ENCODE measurements at regions not wholly inside any gene's neighbourhood (a gene's known extent, or its start where the extent isn't known, plus 50 kb on each side); places are given as distances from the start of the nearest gene placed in this dataset.

DNA sequence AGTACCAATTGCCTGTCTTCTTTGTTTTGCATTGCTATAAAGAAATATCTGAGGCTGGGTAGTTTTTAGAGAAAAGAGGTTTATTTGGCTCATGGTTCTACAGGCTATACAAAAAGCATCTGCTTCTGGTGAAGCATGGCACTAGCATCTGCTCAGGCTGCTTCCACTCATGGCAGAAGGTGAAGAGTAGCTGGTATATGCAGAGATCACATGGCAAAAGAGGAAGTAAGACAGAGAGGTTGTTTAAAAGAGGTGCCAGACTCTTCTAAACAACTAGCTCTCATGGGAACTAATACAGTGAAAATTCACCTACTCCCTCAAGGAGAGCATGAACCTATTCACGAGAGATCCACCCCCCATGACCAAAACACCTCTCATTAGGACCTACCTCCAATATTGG, 56.7 kb upstream of the GUCA2B start:
- DNase-seq (ENCODE audit: low read depth in 2 of 2), result no peak

DNA sequence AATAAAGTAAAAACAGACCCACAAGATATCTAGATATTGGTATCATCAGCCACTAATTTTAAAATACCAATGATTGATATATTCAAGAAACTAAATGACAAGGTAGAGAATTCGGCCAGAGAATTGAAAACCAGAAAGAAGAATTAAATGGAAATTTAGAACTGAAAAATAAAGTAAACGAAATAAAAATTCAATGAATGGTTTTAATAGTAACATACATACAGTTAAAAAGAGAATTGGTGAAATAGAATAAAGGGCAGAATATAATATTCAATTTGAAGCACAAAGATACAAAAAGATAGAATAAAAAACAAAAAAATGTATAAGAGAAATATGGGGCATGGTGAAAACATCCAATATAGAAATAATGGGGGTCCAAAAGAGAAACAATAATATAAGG, 64.0 kb upstream of the GUCA2B start:
- no peak for DNase-seq (ENCODE audit: low read depth in 2 of 2)

DNA sequence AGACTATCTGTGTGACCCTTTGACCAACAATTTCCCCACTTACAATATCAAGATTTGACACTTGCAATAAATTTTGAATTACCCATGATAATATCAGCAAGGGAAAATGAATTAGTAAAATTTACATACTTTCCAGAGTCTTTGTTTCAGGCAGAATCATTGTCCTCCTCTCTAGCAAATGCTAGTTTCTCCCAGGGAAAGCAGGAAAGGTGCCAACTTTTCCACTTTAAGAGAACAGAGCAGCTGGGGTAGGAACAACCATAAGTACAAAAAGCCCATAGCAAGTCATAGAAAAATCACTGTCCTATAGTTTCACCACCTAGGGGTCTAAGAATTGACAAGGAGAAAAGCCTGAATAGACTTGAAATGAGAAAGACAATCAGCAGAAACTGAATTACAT, 67.1 kb upstream of the GUCA2B start:
- DNase-seq (ENCODE audit: low read depth in 2 of 2), result no peak

DNA sequence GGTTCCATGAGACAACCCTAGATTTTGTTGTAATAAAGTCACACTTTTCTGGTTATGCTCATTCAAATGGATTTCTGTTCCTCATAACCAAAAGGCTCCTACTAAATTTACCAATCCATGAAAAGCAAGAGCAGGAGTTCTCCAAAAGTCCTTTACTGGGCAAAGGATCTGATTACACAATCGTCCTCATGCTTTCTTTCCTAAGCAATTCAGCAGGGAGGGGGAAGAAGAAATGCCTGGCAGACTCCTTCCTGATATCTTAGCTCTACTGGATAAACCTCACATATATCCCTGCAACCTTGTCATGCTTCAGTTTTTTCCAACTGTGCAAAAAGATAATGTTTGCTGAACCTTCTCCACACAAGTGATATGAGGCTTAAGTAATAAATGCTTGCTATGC, 67.6 kb upstream of the GUCA2B start:
- no peak for DNase-seq (ENCODE audit: low read depth in 2 of 2)

DNA sequence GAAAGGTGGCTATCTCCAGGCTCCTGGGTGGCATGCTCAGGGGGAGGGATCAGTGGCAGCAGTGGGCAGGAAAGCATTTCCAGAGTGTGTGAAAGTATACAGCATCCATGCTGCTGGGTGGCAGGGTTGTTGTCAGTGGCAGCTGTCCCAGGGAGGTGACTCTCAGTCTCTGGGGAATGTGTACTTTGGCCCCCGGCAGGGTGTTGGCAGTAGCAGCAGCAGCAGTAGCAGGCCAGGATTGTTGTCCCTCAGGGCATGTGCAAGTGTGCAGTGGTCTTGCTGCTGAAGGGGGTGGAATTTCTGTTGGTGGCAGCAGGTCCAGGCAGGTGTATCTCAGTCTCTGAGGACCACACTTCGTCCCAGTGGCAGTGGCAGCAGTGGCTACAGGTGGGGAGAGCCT, 71.7 kb upstream of the GUCA2B start:
- no peak for DNase-seq (ENCODE audit: low read depth in 2 of 2)

DNA sequence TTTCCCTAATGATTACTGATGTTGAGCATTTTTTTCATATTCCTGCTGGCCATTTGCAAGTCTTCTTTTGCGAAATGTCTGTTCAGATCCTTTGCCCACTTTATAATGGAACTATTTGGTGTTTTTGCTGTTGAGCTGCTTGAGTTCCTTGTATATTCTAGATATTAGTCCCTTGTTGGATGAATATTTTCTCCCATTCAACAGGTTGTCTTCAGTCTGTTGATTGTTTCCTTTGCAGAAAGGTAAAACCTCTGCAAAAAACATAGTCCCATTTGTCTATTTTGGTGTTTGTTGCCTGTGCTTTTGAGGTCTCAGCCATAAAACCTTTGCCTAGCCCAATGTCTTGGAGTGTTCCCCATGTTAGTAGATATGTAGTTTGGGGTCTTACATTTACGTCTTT, 78.0 kb upstream of the GUCA2B start:
- no peak for DNase-seq (ENCODE audit: low read depth in 2 of 2)

DNA sequence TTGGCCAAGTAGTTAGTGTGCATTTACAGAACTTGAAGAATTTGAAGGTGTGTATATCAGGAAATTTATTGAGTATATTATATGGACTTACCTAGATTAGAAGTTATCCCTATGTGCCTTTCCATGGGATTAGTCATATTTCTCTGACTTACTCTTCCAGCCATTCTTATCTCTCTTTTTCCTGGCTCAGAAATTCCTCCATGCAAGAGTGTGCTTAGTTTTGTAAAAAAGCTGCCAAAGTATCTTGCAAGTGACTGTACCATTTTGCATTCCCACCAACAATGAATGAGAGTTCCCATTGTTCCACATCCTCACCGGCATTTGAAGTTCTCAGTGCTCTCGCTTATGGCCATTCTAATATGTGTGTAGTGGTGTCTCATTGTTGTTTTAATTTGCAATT, 82.2 kb upstream of the GUCA2B start:
- DNase-seq (ENCODE audit: low read depth in 2 of 2), result no peak

DNA sequence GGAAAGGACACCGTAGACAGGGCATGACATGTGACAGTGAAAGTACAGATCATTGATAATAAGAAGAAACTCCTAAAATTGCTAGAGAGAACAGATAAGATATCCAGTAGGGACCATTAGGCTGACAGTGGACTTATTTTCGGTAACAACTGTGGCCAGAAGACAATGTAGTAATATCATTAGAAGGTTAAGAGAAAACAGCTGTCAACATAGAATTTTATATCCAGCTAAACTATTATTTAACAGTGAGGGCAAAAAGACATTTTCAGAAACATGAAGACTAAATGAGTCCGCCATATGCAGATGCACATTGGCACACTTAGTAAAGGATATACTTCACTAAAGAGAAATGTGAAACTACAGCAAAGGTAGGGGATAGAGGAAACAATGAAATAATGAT, 95.4 kb upstream of the GUCA2B start:
- no peak for DNase-seq (ENCODE audit: low read depth in 2 of 2)

DNA sequence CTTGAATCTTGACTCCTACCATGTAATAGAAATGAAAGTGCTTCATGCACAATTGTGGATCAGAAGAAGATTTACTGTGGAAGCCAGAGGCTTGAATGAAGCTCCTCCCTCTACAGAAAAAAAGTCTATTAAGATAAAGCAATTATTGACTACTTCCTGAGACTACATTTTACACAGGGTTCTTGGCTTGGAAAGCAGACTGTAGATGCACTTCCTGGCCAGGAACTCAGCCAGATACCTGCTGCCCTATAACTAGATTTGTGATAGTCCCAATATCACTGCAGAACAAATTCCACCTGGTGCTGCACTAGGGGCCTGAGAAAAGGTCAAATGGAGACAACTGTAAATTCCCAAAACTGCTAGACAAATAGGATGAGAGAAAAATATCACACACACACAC, 96.8 kb upstream of the GUCA2B start:
- DNase-seq (ENCODE audit: low read depth in 2 of 2), result no peak

DNA sequence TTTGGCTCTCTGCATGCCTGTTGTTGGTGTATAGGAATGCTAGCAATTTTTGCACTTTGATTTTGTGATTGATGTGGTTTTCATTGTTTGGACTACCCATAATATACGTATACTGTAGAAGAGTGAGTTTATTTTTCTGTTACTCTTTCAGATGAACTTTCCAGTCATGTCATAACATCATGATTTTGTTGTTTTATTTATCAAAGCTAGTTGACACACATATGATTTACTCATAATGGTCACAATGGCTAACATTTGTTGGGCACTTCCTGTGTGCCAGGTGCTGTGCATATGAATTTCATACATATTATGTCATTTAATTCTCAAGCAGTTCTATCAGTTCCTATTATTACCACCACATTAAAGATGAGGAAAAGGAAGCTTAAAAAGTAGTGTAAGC, 98.1 kb upstream of the GUCA2B start:
- DNase-seq (ENCODE audit: low read depth in 2 of 2), result no peak

DNA sequence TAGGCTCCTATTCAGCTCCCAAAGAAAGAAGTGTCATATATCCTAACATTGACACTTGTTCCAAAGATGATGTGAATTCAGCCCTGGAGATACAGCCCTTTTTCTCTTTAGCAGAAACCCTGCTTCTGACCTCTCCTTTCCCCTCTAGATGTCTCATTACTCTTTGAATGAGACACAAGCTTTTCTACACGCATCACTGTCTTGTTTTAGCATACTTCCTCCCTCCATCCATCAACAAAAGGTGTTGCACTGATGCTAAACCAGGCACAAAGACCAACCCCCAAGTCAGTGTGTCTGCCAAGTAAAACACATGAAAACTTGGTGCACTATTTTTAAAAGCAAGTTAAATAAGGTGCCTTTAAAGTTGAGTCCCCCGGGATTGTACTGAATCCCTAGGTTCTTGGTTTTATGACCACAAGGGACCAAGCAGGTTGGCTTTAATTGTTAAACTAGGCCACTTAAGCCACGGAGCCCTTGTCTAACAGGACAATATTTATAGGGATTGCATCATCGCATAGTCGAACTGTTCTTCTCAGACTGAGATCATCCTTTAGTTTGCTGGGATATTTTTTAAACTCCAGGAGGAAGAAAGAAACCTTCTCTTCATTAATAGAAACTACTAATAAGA, 101.0 kb upstream of the GUCA2B start:
- DNase-seq (ENCODE audit: low read depth in 2 of 2), result no peak

DNA sequence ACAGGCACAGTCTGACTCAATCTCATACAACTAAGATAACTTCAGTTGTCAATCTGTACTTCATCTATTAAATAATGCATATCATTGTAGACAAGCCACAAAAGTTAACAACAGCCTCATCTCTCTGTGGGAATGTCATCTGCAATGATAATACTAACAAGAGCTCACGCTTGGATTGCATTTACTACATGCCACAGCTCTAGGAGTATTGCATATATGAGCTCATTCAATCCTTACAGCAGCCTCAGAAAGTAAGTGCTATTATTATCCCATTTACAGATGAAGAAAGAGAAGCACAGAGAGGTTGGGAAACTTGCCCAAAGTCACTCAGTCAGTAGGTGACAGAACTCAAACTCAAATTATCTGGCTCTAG, 105.7 kb upstream of the GUCA2B start:
- no peak for DNase-seq (ENCODE audit: low read depth in 2 of 2)

DNA sequence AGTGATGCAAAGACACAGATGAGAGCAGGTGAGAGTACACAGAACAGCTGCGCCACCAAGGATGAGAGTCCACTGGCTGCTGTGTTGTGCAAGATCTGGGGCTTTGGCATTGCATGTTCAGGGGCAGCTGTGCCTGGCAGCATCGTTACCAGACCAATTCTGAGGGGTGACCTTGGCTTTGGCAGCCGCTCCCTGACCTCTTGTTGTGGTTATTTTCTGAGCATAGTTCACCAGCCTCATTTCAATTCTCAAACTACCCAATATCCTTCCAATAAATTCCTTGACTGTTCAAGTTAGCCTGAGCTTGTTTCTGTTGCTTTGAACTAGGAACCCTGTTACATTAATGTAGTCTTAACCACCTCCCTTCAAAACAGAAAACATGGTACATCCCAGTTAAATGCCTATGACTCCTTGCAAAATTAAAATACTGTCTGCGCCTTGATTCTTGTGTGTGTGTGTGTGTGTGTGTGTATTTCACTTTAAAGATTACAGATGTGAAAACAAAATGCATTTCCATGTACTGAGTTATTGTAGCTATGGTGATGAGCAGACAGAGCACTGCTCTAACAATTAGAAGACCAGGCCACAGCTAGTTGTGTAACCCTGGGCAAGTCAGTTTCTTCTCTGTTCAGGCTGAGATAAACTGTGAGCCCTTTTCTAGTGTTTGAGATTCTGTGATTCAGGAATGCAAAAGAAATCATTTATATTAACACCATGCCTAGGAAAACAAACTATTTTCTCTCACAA, 106.3 kb upstream of the GUCA2B start:
- no peak for DNase-seq (ENCODE audit: low read depth in 2 of 2)

DNA sequence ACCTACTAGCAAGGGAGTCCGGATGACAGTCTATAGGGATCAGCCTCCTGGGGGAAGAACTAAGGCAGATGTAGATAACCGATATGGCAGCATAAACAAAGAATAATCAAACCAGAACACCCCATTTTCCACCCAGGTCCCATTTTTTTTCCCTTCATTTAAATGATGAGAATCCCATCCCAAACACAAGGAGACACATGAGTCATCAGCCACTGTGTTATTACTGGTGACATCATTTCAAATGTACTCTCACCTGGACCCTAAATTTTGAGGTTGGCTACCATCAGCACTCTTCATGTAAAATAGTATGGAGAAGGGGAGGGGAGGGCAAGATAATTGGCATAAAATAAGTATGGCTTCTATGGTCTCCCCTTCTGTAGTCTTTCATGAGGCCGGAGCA, 108.9 kb upstream of the GUCA2B start:
- DNase-seq (ENCODE audit: low read depth in 2 of 2), result no peak

DNA sequence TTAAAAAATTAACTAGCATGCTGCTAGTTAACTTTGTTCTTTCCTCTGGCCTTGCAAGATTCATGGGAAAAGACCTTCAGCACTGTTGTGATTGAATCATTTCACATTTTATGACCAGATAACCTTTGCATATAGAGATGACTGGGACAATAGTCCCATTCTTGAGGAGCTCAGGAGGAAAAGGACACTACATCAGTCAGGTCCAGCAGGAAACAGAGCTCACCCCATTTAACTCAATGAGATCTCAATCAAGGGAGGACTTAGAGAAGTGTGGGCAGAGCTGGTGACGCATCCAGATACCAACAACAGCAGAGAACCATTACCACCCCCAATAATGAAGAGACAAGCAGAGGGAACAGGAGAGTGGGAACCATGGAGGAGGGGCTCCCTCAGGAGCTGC, 109.4 kb upstream of the GUCA2B start:
- no peak for DNase-seq (ENCODE audit: low read depth in 2 of 2)

DNA sequence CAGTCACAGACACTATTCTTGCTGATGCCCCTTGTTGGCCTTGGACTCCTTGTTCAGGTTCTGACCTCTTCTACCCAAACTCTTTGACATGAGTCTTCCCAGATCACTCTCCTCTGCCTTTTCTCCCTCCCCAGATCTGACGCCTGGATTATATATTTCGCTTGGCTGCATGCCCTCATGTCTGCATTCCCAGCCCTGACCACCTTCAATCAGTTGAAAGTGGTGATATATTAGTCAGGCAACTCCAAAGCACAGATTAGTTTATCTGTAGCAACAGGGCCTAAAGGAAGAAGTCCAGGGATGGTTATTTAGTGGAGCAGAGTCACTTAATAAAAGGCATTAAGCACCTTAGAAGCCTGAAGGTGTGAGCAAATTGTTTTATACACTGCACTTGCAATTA, 110.0 kb upstream of the GUCA2B start:
- DNase-seq (ENCODE audit: low read depth in 2 of 2), result no peak

DNA sequence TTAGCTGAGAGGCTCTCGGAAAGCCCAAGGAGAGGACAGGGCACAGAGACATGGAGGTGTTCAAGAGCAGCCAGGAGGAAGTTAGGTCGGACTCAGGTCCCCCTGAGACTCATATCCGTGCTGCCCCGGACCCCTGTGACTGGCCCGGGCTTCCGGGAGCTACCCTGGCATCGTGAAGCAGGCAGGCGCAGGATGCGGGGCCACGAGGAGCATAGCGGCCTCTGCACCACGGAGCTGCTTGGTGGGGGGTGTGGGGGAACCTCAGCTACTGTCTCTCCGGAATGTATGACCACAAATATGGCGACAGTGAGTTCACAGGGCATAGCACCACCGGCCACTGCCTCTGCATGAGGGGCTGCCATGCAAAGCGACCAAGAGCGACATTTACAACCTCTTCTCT, 112.2 kb upstream of the GUCA2B start:
- DNase-seq (ENCODE audit: low read depth in 2 of 2), result no peak

DNA sequence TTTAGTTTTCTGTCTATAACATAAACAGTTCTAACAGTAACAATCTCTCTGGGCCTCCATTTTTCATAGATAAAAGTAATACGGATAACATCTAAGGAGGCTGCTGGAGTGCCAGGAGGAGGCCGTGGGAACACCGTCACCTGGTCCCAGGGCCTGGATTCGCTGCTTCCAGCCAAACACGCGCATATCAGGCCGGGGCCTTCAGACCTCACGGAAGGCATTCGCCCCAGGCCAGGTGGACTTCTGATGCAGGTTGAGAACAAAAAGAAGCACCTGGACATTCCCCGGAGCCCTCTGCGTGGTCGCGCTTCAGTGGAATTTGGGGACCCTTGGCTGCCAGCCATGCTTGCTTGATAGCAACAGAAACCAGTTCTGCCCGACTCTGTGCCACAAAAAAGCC, 113.1 kb upstream of the GUCA2B start:
- DNase-seq (ENCODE audit: low read depth in 2 of 2), result no peak

DNA sequence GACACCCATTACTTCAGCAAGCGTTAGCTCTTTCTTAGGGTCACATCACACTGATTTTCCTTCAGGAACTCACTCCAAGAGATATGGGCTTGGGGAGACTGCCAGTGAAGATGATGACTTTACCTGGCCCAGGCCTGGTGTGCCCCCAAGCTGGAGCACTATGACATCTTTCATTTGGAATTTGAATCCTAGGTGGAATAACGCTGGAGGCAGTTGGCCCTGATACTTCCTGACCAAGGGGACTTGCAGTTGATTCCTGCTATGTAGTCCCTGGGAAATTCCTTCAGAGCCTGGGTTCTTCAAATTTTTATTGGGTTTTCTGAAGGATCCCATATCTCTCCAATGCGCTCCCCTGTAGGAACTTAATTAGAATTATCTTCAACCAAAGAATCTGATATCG, 114.9 kb upstream of the GUCA2B start:
- DNase-seq (ENCODE audit: low read depth in 2 of 2), result no peak

DNA sequence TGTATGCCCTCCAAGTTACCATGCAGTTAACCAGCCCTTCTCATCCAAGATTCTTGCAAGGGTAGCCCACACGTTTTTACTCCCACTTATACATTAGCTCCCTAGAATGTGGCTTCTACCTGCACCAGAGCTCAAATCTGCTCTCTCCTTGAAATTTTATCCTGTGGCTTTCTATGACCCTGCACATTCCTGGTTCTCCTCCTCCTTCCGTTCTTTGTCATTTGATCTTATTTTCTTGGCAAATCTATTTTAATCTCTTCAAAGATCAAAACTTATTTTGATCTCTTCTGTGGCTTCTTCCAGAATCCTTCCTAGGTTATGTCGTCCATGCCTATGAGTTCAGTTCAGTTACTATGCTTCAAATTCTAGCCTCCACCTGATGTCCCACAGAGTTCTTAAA, 115.6 kb upstream of the GUCA2B start:
- no peak for DNase-seq (ENCODE audit: low read depth in 2 of 2)

DNA sequence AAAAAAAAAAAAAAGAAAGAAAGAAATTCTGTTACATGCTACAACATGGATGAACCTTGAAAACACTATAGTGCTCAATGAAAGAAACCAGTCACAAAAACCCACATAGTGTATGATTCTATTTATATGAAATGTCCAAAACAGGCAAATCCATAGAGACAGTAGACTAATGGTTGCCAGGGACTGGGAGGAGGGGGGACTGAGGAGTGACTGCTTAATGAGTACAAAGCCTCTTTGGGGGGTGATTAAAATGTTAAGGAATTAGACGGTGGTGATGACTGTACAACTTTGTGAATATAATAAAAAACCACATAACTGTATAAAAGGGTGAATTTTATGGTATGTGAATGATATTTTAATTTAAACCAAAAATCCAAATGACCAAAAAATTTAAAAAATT, 116.0 kb upstream of the GUCA2B start:
- DNase-seq (ENCODE audit: low read depth in 2 of 2), result no peak

DNA sequence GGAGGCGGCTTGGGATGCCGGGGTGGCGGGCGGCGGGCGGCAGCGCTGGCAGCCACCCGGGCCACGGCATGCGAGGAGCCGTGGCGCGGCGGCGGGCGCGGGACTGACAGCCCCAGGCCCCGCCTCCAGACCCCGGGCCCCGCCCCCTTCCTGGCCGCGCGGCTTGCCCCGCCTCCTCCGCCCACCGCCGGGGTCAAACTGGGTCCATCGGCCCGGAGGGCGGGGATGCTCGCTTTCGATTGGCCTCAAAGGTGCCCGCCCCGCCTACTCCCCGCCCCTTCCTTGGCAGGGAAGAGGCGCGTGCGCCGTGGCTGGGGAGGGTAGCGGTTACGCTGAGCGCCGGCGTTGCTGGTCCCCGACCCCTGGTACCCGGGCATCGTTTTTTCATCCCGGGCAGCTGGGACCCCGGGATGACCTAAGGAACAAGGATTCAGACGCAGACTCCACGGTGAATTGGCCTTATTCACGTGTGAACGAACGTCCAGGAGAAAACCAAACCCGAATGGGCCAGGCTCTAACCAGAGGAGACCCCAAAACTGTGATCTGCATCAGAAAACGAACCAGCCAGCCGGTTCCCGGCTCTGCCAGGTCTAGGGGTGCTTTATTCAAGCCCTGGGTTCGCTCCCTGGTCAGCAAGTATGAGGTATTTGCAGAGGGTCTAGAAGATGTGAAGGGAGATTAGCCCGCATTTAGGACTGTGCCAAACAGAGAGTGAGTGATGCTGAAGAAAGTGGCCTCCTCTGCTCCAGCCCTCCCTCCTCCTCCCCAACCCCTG, 117.2 kb upstream of the GUCA2B start:
- DNase-seq (ENCODE audit: low read depth in 2 of 2), result peak; percentile 96 to 97

DNA sequence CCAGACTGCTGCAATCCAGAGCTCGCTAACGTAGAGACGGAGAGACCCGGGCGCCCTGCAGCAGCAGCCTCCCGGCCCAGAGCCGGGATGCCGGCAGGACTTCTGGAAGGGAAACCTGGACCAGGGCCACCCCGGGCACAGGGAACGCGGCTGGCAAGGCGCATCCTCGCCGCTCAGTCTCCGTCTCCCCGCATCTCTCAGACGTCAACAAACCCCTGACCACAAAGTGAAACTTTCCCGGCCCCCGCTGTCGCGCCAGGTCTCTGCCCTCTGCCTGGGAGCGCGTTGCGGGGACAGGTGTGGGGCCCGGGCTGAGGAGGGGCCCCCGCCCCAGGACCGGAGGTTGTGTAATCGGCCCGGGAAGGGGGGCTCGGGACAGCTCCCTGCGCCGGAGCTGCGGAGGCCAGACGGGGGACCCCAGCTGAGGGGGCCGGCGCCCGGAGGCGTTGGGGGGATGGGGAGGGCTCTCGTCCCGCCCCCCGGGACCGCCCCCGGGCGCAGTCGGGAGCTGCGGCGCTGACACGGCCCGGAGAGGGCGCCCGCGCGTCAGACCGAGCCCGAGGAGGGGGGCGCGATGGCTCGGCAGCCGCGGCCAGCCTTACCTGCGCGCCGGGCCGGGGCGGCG, 116.6 kb upstream of the HIVEP3 start:
- DNase-seq (ENCODE audit: low read depth in 2 of 2), result peak; percentile 31 to 34

Data from stimulated activated CD8-positive, alpha-beta memory T cell treated with anti-CD3 and anti-CD28 coated beads, Interleukin-15, amount 100 ng/mL, for 48 hours (primary cell).